ENCODE measurements at regions not wholly inside any gene's neighbourhood (a gene's known extent, or its start where the extent isn't known, plus 50 kb on each side); places are given as distances from the start of the nearest gene placed in this dataset.

- TF ChIP-seq NFRKB (IDR thresholded peaks at IDR 0.05) = no peak
- TF ChIP-seq BHLHE40 (IDR thresholded peaks at IDR 0.05; ENCODE audit: borderline replicate concordance) = no peak
- no peak for TF ChIP-seq PKNOX1 (IDR thresholded peaks at IDR 0.05)
- TF ChIP-seq ELF4 (IDR thresholded peaks at IDR 0.05) = no peak
- no peak for TF ChIP-seq TARDBP (IDR thresholded peaks at IDR 0.05)
- no peak for TF ChIP-seq LEF1 (IDR thresholded peaks at IDR 0.05; ENCODE audit: borderline replicate concordance)
- TF ChIP-seq SUZ12 (IDR thresholded peaks at IDR 0.05) = no peak
- TF ChIP-seq L3MBTL2 (conservative IDR thresholded peaks at IDR 0.05) = no peak
- TF ChIP-seq HDGF (IDR thresholded peaks at IDR 0.05; ENCODE audit: borderline replicate concordance) = no peak
- TF ChIP-seq SP1 (IDR thresholded peaks at IDR 0.05) = no peak
- TF ChIP-seq ARNT (IDR thresholded peaks at IDR 0.05) = no peak
- TF ChIP-seq FOXA1 (IDR thresholded peaks at IDR 0.05) = no peak
- TF ChIP-seq FOXM1 (IDR thresholded peaks at IDR 0.05; ENCODE audit: borderline replicate concordance) = no peak
Observed at GRCh38 chr11:92455210-92455790, 230.7 kb downstream of the FAT3 start.

Measured in HEK293T (cell line).